Kidney epithelial cell (primary cell): ENCODE measurements at regions not wholly inside any gene's neighbourhood (a gene's known extent, or its start where the extent isn't known, plus 50 kb on each side); places are given as distances from the start of the nearest gene placed in this dataset.

Experiments used
- DNase-seq: peaks from one replicate; pipeline ENCODE4 v3.0.0-alpha.2; 2010; ENCODE audit warnings: low read depth
- H3K27me3 ChIP-seq: 2 replicates; pipeline ENCODE4 v1.6.0; 2011; ENCODE audit warnings: low read length; ENCODE audit not compliant: control insufficient read depth, insufficient read depth
- H3K36me3 ChIP-seq: 2 replicates; pipeline ENCODE4 v1.5.1; 2011; ENCODE audit warnings: low read length; ENCODE audit not compliant: control insufficient read depth, insufficient read depth
- H3K4me3 ChIP-seq: 2 replicates; pipeline ENCODE4 v1.5.1; 2011; ENCODE audit warnings: low read depth, mild to moderate bottlenecking, control low read depth, low read length
- CTCF ChIP-seq: IDR thresholded peaks from 2 replicates; pipeline ENCODE4 v1.5.1; 2011; ENCODE audit warnings: mild to moderate bottlenecking, moderate library complexity, low read length, control low read depth, inconsistent platforms; ENCODE audit not compliant: insufficient read depth, poor library complexity, severe bottlenecking

- no peak for TF ChIP-seq CTCF
- Histone ChIP-seq H3K36me3 (no peaks in the 10 kb centered on the region), H3K4me3 (no peak overlapping the region), H3K27me3 (no peaks in the 10 kb centered on the region)
- DNase-seq: no peak
These were observed 128.8 kb upstream of the CDH4 start for GRCh38 chr20:61123286-61123685.

- Histone ChIP-seq H3K4me3 (no peak overlapping the region), H3K36me3 (no peaks in the 10 kb centered on the region), H3K27me3 (no peaks in the 10 kb centered on the region)
- no peak for TF ChIP-seq CTCF
- no peak for DNase-seq
These were observed 128.2 kb upstream of the CDH4 start for GRCh38 chr20:61123751-61124368.

- no peaks in the 10 kb centered on the region for H3K27me3 ChIP-seq
- no peak overlapping the region for H3K4me3 ChIP-seq
- no peaks in the 10 kb centered on the region for H3K36me3 ChIP-seq
- DNase-seq: no peak
- TF ChIP-seq CTCF: no peak
These were observed 127.0 kb upstream of the CDH4 start for GRCh38 chr20:61125076-61125475.

GRCh38 chr20:61125546-61126180 is 126.4 kb upstream of the CDH4 start:
- no peak for DNase-seq
- Histone ChIP-seq H3K4me3 (no peak overlapping the region), H3K27me3 (no peaks in the 10 kb centered on the region), H3K36me3 (no peaks in the 10 kb centered on the region)
- no peak for TF ChIP-seq CTCF

- Histone ChIP-seq H3K27me3 (no peaks in the 10 kb centered on the region), H3K4me3 (no peak overlapping the region), H3K36me3 (no peaks in the 10 kb centered on the region)
- DNase-seq: no peak
- no peak for TF ChIP-seq CTCF
These were observed 125.5 kb upstream of the CDH4 start for GRCh38 chr20:61126369-61127195.
